Epithelial cell of esophagus (primary cell): ENCODE measurements at regions not wholly inside any gene's neighbourhood (a gene's known extent, or its start where the extent isn't known, plus 50 kb on each side); places are given as distances from the start of the nearest gene placed in this dataset.

Experiments used
- DNase-seq: peaks from one replicate; pipeline ENCODE4 v3.0.0; 2010; ENCODE audit warnings: low read depth
- H3K4me3 ChIP-seq: 2 replicates; pipeline ENCODE4 v1.5.1; 2011; ENCODE audit warnings: mild to moderate bottlenecking, low read length, control low read depth
- CTCF ChIP-seq: IDR thresholded peaks from 2 replicates; pipeline ENCODE4 v1.5.1; 2011; ENCODE audit warnings: low read depth, mild to moderate bottlenecking, low read length, control low read depth, inconsistent platforms; ENCODE audit not compliant: insufficient read depth; ENCODE audit errors: missing control alignments

DNA sequence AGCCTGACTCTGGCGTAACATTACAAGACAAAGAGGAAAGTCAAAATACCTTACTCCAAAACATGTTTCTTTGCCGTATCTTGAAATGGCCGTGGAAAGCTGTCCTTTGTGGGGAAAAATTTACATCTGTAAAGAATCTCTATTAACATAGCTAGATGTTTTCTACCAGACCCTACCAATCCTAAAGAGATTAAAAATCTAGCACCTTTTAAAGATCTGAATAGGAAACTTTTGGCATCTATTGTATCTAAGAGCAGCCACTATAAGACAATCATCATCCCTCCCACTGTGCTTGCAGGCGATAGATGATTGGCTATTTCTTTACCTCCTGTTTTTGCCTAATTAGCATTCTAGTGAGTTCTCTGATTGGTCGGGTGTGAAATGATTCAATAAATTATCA lies 82.5 kb upstream of the SNCAIP start:
- TF ChIP-seq CTCF = no peak
- no peak overlapping the region for H3K4me3 ChIP-seq
- no peak for DNase-seq

GRCh38 chr5:122236270-122237040 lies 75.6 kb upstream of the SNCAIP start:
- TF ChIP-seq CTCF = no peak
- peak; percentile 70 for DNase-seq
- no peak overlapping the region for H3K4me3 ChIP-seq

DNA sequence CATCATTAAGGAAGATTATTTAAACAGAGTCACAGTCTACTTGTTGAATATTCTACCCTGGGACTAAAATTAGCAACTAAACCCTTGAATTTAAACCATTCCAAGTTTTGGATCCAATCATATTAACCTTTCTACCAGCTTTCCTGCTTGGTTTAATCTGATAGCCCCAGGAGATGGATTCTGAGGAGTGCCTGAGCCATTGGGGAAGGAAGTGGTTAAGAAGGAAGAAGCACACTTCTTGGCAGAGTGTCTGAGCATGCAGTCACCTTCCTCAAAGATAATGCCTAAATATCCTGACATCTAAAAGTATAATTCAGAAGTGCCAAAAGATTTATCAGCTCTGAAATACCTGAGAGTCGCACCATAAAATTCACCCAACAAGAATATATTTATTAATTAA lies 74.1 kb upstream of the SNCAIP start:
- DNase-seq = no peak
- no peak for TF ChIP-seq CTCF
- H3K4me3 ChIP-seq = no peak overlapping the region

DNA sequence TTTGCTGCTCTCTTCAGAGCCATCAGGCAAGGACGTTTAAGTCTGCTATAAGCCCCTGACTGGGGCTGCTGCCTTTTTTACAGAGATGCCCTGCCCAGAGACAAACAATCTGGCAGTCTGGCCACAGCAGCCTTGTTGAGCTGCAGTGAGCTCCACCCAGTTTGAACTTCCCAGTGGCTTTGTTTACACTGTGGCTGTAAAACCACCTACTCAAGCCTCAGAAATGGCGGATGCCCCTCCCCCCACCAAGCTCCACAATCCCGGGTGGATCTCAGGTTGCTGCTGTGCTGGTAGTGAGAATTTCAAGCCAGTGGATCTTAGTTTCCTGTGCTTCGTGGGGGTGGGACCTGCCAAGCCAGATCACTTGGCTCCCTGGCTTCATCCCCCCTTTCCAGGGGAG lies 59.7 kb upstream of the SNCAIP start:
- no peak for TF ChIP-seq CTCF
- DNase-seq = no peak
- no peak overlapping the region for H3K4me3 ChIP-seq

- no peak for DNase-seq
- no peak for TF ChIP-seq CTCF
- H3K4me3 ChIP-seq = no peak overlapping the region
These were observed 58.2 kb upstream of the SNCAIP start for GRCh38 chr5:122253794-122254193.

DNA sequence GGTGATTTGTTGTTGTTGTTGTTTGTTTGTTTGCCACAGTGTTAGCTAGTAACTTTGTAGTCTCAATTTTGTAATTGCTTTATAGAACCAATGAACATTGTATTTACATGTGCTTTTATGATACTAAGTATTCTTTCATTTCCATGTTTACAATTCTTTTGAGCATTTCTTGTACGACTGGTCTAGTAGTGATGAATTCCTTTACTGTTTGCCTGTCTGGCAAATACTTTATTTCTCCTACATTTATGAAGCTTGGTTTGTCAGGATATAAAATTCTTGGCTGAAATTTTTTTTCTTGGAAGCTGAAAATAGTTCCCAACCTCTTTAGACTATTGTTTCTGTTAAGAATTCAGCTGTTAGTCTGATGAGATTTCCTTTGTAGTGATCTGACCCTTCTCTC lies 55.6 kb upstream of the SNCAIP start:
- no peak for DNase-seq
- TF ChIP-seq CTCF = no peak
- no peak overlapping the region for H3K4me3 ChIP-seq

- no peak for DNase-seq
- no peak overlapping the region for H3K4me3 ChIP-seq
- TF ChIP-seq CTCF = no peak
These were observed 55.0 kb upstream of the SNCAIP start for GRCh38 chr5:122257000-122257399.
